HG03097 (cell line): ENCODE measurements at regions not wholly inside any gene's neighbourhood (a gene's known extent, or its start where the extent isn't known, plus 50 kb on each side); places are given as distances from the start of the nearest gene placed in this dataset.

Experiments
- ATAC-seq: cut with Tn5 transposase; IDR thresholded peaks from one replicate; pipeline ENCODE4 v1.9.1; 2021; ENCODE audit not compliant: unreplicated experiment, low FRiP score

DNA sequence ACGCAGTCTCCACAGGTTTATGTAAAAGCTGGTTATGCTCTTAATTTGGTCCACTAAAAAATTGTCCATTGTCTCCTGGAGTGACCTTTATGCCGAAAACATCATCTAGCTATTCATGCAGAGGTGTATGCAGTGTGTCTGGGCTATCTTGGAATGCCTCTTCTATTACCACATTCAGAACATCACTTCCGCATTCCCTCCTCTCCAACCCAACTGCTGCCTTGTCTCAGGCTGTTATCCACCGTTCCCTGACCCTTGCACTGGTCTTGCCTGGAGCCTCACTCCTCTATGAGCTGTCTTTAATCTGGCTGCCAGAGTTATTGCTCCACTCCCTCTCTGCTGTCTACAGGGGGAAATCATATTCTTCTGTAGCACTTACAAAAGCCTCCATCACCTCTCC, 214.1 kb upstream of the ANKRD55 start:
- ATAC-seq: no peak

DNA sequence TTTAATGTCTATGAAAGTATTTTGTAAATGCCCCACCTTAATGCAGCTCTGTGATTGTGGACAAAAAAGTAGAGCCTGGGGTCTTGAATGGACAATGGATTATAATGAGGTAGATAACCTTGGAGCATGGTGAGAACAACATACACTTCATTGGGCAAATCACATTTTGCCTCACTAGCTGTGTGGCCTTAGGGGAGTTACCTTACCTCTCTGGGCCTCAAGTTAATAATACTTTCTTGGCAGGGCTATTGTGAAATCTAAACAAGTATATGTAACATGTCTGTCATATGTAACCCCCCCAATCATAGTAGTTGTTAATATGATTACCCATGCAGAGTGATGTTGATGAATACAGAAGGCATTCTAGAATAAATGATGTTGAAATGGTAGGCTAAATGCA, 213.6 kb upstream of the ANKRD55 start:
- ATAC-seq: no peak

DNA sequence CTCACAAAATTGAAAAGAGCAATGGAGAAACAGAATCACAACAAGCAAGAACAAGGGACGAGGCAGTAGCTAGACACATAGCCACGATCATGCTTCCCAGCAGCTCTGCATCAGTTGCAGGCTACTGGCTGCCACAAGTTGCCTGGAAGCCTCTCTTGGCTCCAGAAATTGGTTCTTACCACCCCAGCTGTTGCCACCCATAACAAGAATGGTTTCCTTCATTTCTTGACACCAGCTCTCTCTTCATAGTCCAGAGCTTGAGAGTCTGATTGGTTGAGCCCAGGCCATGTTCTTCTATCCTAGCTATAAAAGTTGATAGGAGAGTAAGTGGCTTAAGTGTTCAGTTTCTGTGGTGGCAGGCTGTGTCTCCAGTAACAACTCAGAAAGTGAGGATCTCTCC, 210.7 kb upstream of the ANKRD55 start:
- no peak for ATAC-seq

DNA sequence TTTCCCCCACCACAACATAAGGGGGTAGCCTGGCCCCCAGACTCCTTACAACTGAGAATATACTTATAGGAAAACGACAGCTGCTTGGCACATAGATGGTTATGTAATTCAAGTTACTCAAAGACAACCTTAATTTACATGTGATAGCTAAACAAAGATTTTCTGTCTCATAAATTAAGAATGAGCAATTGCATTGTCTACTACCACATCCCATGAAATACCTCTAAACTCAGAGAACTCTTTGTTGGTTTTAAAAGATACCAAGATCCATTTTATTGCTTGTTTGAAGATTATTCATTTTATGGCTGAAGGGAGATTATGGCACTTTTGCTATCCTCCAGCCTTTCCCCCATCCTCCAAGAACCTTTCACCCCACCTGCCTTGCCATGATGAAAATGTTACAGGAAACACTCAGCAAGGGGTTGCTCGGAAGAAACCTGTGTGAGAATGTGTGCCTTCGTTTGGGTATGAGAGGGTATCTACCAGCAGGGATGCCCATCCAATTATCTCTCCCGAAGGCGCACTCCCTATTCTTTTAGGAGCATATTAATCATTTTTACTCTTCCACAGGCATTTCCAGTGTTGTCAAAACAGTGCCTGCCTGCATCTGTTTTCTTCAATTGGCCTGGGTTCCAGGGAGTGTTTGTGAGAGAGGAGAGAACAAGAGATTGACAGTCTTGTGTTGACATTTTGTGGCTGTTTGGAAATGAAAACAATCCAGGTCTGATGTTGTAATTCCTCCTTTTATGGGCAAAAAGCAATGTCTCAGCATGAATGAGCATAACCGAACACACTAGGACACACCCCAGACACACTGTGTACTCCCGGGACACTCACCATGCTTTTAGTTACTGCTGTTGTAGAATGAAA, 208.0 kb upstream of the ANKRD55 start:
- ATAC-seq: no peak

DNA sequence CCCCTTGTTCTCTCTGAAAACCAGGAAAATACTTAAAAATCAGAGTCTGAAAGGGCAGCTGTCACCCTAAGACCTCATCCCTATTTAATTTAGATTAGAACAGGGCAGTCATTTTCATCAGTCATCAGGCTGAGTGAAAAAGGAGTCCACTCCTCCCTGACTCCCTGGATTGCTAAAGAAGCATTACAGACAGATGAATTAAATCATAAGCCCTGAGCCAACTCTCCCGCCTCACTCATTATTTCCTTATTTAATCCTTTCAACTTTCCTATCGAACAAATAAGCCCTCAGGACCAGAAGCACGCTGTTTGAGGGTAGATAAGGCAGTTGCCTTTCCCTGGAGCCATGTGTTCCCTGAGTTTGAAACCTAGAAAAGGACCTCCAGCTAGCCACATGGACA, 201.9 kb upstream of the ANKRD55 start:
- ATAC-seq: no peak

DNA sequence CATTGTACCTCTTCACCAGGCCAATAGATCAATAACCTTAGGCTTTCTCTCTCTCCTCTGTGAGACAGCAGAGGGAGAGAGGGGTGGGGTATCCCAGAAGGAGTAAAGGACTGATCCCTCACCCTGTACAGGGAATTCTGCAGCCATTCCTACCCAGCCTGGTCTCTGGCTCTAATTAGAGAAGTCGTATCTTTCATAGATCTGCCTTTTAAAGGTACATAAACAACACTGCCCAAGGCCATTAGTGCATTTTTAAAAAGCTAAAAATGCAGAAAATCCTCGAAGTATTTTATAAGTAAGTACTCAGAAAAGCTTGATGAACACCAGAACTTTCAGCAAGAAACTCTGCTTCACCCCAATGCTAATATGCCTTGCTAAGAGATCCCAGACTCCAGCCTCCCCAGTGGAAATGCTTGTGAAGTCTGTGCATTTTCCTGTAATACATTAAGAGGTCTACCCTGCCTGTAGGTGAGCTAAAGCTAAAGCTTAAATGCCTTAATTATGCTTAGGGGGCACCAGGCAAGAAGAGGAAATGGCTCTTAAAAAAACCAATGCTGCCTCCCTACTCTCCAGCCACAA, 200.0 kb upstream of the ANKRD55 start:
- no peak for ATAC-seq

DNA sequence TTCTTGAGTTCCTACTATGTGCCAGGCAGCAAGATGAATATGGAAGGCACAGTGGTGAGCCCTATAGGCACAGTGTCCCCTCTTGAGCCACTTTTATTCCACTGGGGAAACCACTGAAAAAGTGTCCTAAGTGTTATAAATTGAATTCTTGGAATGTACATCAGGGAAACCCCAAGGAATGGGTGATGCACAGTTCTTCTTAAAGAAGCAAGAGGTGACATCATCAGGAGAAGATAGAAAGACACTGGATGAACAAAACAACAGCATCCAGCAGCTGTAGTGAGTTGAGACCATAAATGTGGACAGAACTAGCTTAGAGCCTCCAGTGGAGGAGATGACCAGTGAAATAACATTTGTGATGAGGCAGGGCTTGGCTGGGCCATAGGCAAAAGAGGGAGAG, 199.2 kb upstream of the ANKRD55 start:
- ATAC-seq: no peak

DNA sequence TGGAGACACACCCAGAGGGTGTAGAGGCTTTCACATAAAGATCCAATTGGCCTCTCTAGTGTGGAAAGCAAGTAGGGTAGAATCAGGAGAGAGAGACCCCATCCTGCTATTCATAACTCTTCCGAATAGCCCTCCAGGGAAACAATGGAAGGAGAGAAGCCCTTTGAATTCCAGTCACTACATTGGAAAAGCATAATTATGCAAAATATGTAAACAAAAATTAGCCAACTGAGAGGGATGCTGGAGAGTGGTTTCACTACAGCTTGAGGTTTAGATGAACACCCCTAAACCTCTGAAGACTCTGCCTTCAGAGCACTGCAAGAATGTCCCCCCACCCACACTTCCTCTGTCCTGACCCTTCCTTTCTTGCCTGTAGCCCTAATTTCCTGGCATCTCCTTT, 197.3 kb upstream of the ANKRD55 start:
- ATAC-seq: no peak

DNA sequence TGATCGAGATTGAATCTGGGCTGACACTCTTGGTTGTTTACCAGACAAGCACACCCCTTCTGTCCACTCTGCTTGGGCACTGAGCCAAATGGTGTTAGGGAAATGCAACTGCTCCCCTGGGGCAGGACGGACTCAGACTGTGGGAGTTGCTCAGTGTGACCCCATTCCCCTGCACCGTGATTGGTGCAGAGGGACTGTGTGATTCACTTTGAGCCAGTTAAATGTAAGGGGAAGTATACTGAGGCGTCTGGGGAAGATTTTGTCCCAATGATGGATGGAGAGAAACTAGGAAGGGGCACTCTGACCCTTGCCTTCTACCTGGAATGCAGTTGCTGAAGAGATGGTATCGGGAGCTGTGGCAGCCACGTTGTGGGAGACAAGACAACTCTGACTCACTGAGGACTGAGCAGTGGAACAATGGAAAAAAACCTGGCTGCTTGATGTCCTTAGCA, 196.0 kb upstream of the ANKRD55 start:
- no peak for ATAC-seq

DNA sequence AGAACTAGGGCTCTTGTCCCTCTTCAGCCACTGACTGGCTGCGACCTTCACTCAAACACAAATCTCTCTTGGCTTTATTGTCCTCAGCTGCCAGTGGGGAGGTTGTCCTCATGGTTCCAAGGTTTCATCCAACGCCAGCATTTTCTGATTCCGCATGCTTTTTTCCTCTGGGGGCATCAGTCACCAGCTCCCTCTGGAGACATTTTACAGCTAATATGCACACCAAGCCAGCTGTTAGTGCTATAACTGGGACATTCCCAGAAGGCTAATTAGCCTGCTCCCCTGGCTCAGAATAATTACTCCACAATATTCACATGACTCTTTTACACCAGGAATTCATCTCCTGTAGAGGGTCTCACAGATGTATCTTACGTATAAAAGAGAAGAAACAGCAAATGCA, 193.6 kb upstream of the ANKRD55 start:
- ATAC-seq: no peak

DNA sequence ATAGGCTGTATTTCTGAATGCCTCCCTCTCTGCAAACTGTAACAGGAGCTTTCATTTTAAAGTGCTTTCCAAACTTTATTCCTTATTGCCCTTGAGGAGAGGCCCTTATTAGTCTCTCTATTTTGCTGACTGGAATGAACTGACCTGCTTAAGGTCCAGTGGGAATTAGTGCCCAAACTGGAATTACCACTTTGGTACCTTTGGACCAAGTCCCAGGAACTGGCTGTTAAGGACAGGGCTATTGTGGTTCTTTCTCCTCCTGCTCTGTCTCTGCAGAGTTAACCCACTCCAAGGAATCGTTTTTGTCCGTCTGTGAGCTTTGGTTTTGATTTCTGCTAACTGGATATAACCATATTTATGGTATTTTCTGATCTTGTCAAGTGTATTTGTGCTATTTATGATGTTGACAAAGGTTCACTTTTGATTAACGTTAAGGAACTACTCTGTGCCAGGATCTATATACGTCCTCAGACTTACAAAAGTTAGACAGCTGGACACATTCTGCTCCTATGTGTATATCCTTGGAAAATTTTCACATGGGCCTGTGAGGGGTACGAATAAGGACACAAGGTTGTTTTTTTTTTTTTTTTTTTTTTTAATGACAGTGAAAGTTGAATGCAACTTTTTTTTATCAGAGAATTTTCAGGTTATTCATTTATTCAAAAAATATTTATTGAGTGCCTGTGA, 189.1 kb upstream of the ANKRD55 start:
- ATAC-seq: no peak

DNA sequence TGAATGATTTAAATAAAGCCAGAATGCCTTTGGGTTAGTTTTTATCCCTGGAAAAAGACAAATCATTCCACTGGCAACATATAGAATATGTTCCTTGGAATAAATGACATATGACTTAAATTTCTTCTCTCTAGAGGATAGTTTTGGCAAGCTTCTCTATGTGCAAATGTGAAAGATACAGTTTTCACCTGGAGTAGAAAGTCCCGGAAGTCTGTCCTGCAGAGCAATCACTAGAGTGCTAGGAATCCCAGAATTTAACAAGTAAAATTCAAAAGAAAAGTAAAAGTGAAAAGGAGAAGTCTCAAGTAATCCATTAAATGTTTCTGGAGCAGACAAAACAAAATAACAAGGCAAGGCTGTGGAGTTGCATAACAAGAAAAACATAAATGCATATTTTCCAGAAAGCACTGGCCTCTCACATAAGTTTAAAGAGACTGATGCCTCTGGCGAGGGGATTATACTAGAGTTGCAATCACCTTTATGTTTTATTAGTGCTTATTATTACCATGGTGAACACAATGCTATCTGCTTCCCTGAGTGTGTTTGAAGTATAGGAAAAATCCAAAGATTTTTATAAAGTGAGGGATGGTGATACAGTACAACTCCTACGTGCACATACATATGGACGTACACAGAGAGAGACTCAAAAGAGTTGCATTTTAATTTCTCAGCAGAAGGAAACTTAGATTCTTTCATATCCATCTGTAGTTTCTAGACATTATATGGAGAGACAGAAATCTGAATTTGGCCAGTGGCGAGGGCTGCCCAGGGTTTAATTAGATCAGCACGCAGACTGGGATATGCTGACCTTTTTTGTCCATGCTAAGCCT, 188.3 kb upstream of the ANKRD55 start:
- ATAC-seq: no peak

DNA sequence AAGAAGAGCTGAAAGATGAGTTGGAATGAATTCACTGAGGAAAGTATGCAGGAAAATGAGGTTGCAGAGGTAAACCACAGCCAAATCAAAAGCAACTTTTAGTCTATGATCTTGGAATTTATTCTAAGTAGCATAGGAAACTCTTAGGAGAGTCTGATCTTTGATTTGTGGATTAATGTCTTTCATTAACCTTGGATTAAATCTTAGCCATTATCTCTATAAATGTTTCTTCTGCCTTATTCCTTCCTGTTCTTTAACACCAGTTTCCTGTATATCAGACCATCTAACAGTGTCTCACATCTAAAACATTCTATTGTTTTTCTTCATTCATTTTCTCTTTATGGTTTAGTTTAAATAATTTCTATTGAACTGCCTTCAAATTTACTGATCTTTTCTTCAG, 187.2 kb upstream of the ANKRD55 start:
- ATAC-seq: no peak

DNA sequence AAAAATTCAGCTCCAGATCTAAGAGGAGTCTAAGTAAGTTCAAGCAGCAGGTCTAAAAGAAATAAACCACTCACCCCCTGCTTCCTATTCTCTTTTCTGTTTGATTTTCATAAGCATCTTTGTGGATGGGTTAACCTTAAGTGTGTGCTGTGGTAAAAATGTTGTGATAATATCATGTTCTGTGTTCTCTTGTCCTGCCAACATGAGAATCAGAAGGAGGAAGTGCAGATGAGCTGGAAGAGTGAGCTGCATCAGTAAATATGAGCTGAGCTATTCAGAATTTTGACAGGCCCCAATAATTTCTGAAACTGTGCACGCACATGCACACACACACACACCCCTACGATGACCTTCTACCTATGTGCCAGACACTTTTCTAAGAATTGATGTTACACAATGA, 186.5 kb upstream of the ANKRD55 start:
- no peak for ATAC-seq

DNA sequence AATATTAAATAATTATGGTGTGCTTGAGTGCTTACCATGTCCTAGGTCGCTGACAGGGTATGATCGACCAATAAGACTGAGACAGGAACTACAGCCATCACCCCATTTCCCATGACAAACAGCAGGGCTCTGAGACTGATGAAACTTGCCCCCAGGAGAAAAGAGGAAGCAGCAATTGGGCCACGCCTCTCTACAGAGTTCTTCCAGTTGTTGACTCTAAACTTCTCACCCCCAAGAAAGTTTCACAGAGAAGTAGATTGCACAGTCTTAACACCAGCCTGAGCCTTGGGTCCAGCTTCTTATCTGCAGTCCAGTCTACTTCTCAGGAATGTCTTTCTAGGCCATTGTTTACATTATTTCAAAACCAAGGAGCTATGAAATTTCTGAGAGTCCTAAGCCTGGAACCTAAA, 182.2 kb upstream of the ANKRD55 start:
- ATAC-seq: peak; percentile 67

DNA sequence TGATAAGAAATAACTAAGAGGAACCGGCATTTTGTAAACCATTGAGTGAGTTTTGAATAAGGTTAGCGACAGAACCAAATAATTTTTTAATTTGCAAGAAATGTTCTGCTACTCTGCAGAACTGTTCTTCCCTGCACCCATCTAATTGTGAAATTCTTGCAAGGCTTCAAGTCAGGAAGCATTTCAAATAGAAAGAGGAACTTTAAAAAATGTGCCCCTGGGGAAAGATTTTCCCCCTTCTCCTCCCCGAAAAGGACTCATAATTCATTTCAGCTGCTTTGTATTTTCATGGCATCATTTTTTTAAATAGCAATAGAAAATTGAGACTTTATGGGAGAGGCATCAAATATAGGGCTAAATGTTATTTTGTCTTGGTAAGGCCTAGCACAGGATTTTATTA, 180.9 kb upstream of the ANKRD55 start:
- ATAC-seq: no peak

DNA sequence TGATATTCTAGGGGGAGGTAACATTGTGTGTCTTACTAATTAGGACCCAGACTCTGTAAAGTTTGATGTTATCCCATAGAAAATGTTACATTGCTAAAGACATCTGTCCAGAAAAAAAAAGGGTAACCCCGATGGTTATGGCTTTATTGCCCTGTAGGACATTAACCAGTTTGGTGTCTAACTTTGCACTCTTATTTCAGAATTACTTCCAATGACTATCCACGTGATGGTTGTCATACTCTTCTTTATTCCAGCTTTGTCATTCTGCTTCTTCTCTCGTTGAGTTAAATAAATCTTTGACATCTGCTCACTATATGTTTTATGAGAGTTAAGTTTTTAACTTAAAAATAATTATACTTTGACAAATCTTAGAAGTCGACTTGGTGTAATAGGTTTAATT, 180.4 kb upstream of the ANKRD55 start:
- ATAC-seq: no peak

DNA sequence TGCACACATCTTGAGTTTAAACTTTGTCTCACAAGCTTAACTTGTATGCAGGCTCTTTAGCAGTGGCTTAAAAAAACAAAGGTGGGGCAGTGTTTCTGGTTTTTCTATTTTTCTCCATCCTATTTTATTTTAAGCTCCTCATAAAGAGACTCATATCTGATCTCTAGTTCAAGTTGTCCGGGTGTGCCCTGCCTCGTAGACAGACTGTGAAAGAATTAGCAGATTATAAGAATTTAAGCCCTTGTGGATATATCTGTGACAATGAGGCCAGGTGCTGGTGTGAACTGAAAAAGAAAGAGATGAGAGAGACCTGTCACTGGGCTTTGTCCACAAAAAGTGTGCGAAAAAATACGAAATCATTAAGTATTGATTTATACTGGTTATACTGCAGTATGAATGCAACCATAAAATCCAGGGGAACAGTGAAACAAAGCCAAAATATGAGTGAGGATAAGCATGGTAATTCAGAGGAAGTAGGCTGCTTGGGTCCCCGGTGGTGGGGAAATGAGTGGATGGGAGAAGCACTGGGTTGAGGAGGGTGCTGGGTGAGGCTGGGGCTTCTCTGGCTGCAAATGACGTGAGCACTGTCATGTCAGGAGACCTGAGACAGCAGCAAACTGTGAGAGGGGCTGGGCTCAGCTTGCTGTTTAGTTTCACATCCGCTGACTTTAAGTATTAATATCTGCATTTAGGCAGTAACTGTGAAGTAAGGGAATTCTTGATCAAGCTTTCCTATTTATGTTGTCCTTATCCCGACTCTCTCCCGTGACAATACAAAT, 179.7 kb upstream of the ANKRD55 start:
- ATAC-seq: peak; percentile 86

DNA sequence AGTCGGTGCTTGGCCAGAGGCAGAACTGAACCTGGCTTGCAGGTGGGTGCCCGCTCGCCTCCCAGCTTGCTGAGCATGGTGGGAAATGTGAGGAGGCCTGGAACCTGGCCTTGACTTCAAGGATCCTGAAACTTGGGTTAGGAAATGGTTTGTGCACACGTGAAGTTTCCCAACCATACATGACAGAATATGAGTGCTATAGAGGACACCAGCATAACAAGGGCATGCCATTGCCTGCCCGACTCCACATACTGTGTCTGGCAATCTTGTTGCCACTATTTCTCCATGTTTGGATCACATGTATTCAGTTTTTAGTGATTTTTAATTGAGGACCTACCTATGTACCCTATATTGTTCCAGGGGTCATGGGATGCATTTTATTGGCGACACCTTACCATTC, 177.6 kb upstream of the ANKRD55 start:
- ATAC-seq: no peak
